SK-N-MC (cell line): ENCODE measurements at regions not wholly inside any gene's neighbourhood (a gene's known extent, or its start where the extent isn't known, plus 50 kb on each side); places are given as distances from the start of the nearest gene placed in this dataset.

Source experiments
- EZH2 ChIP-seq: fragments of 200-600 bp; sonication (generic); IDR thresholded peaks from one replicate; pipeline ENCODE4 v1.6.1; 2017; ENCODE audit warnings: antibody characterized with exemption
- FOXP2 ChIP-seq: optimal IDR thresholded peaks from 2 replicates; pipeline ENCODE3; 2011; ENCODE audit warnings: mild to moderate bottlenecking, moderate library complexity; ENCODE audit not compliant: insufficient read depth; ENCODE audit errors: extremely low read length, control extremely low read depth
- POLR2AphosphoS5 ChIP-seq: IDR thresholded peaks from 2 replicates; pipeline ENCODE4 v1.6.1; 2012; ENCODE audit warnings: mild to moderate bottlenecking, low read depth, low read length, borderline replicate concordance

- TF ChIP-seq POLR2AphosphoS5 (no peak), EZH2 (no peak), FOXP2 (no peak)
Measured at GRCh38 chr5:54646356-54647101, 129.0 kb downstream of the SNX18 start.
